ENCODE measurements at regions not wholly inside any gene's neighbourhood (a gene's known extent, or its start where the extent isn't known, plus 50 kb on each side); places are given as distances from the start of the nearest gene placed in this dataset.
A peak's percentile ranks its signal among the peaks of the same experiment; 100 is the strongest.
"Not testable (repeated sequence)": the region's sequence is repeated elsewhere in the genome, so short reads cannot be mapped to it uniquely, and the experiment has no call there.

DNA sequence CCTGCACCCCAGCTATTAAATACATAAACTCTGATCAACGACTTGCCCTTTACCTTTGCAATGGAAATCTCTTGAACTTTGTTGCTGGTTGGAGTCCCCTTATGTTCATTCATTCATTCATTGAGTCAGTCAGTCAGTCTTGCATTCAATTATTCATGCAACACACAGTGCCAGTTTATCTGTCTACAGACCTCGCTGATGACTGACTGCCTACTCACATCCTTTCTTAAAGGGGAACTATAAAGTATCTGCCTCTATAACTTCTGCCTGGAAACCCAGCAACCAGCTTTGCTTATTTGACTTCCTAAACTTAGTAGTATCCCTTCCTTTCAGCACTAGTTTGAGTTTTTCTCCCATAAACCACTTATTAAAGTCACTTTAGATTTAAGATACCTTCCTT is 620.8 kb upstream of the ADGRL3 start:
- peak; percentile 4 for DNase-seq

DNA sequence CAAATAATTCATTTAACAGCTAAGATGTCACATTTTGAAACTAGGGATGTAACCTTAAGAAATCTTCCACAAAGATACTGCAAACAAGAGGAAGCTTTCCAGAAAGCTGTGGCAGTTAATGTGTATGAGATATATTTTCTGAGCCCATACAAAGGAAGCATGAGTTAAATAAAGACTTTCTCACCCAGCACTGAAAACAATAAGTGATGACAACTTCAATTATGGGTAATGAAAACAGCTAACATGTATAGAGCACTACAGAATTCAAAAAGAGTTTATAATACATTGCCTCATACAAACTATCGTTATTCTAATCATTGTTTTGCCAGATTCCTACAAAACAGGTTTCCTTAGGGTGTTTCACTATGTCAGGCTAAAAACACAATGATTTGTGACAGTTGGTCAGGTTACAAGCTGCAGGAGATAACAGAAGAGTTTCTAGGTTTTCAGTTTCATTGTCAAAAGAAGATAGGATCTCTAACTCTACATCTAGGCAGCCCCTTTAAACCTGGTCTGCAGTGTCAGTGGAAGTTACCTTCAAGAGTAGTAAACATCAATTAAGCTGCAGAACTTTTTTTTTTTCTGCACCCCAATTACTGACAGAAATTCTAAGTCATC is 618.1 kb upstream of the ADGRL3 start:
- no peak for DNase-seq

DNA sequence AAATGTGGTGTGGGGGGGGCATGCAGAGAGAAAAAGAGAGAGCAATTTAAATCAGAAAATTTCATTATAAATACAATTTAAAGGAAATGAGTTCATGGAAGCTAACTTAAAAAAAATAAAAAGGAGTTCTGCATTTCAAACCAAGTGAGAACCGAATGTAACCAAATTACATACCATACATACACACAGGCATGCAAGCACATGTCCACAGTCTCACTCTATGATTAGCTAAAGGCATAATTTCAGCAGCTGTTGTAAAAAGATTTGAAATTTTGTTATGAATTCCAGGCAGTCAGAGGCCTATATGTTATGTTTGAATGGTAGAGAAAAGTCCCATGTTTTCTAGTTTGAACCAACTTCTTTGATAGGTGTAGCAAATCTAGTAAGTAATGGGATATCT is 611.6 kb upstream of the ADGRL3 start:
- DNase-seq: no peak

DNA sequence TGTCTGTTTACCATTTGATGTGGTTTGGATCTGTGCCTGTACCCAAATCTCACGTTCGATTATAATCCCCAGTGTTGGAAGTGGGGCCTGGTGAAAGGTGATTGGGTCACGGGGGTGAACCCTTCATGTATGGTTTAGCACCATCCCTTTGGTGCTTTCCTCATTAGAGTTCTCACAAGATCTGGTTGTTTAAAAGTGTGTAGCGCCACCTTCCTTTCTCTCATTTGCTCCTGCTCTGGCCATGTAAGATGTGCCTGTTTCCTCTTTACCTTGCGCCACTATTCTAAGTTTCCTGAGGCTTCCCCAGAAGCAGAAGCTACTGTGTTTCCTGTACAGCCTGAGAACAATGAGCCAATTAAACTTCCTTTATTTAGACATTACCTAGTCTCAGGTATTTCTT is 610.7 kb upstream of the ADGRL3 start:
- DNase-seq: no peak

DNA sequence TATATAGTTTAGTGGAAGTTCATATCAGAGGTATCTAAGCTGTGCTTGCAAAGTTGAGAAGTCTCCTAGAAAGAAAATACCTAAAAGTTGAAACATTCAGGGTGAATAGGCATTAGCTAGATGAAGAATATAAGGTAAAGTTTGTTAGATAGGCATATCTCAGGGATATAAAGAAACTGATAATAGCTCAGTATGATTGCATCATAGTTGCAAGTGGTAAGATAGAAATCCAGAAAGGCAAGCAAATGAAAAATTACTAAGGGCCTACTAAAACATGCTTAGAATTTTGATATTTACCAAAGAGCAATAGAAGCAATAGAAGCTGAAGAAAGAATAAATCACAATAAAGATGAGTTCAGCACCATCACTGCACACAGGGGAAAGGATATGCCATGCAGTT is 610.0 kb upstream of the ADGRL3 start:
- no peak for DNase-seq

DNA sequence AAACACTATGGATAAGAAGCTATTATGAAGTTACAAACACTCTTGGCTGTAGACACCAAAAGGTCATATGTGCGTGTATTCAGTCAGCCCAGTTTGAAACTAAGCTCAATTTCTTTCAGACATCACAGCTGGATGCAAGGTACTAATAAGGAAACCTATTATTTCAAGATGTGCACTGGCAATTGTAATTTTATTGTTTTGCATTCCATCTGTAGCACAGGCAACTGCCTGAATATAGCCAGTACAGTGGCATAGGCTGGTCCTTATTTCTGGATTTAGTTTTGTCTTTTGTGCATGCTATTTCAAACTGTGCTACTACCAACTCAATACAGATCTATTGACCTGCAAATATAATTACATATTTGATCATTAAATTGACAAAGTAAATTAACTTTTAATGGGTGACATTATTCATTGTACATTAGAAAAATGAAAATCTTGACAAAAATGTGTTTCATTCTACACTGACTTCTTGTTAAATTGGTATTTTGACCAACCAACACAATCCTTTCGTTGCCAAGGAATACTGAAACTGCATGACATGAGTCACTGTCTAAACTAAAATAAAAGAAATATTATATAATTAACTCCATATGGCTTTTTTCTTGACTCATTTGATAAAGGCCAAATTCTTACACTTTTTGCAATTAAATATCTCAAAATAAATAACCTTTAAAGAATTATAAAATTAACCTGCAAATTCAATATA is 594.3 kb upstream of the ADGRL3 start:
- DNase-seq: no peak

DNA sequence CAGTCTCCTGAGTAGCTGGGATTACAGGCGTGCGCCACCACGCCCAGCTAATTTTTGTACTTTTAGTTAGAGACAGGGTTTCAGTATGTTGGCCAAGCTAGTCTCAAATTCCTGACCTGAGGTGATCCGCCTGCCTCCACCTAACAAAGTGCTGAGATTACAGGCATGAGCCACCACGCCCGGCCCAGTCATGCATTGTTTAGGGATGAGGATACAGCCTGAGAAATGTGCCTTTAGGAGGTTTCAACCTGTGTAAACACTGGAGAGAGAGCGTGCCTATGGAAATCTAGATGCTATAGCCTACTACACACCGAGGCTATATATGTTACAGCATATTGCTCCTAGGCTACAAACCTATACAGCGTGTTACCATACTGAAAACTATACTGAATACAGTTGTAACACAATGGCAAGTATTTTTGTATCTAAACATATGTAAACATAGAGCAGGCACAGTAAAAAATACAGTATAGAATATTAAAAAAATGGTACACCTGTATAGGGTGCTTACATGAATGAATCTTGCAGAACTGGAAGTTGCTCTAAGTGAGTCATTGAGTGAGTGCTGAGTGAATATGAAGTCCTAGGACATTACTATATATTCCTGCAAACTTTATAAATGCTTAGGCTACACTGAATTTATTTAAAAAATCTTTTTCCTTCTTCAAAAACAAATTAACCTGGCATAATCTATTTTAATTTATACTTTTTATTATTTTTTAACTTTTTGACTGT is 588.2 kb upstream of the ADGRL3 start:
- no peak for DNase-seq

DNA sequence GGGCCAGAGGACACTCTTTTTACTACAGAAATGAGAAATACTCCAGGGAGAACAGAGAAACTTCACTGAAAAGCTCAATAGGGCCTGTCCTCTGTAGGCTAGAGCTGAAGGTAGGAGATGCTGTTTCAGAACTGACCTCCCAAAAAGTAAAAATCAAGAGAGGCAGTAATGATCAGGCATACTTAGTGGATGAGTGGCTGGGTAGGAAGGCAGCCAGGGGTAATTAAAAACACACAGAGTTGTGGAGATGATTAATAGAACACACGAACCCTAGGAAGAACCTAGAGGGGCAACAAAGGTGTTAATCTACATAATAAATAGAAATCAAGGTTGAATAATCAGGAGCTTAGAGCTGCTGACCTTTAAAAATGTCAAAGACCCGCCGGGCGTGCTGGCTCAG is 582.4 kb upstream of the ADGRL3 start:
- no peak for DNase-seq

DNA sequence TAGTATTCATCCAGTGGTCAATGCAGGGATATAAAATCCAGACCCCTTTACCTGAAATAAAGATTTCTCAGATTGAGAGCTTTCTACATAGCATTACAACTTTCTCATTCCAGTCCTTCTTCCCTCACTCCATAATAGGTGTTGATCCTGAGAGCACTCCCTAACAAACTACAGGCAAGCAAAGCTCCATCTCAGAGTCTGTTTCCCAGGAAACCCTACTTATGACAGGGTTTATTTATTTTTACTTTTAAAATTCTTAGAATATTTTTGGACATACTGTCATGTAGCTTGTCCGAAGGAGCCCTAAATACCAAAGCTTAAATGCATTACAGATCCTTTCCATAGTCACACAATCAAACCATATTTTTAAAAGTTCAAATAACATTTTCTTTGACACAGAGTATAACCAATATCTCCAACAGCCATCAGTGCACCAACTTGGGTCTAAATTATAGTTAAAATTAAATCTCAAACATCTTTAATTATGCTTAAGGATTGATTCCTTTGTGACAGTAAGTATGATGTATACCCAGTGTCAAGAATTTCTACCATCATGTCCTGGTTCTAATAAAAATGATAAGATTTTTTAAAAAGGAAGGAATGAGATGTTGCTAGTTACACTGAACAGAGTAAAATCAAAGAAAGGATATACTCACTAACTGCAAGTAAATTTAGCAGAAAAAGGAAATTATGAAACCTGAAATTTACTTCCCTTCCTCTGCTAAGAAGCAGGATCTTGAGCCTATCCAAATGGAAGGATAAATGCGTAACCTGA is 580.4 kb upstream of the ADGRL3 start:
- DNase-seq: no peak

DNA sequence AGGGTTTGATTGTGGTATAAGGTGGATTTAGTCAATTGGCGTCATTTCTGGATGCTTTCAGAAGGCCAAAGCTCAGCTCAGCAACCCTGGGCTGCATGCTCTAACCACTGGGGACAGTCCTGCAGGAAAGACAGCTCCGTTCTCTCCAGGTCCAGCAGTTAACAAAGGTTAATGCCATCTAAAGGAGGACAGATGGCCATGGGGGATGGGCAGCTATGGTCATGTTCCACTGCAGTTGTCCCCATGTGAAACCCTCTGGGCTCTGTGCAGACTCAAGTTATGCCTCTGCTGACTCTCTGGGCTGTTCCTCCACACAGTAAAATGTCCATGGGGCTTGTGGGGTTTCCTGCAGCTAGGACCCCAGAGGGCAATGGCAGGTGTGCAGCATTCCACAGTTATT is 562.1 kb upstream of the ADGRL3 start:
- no peak for DNase-seq

DNA sequence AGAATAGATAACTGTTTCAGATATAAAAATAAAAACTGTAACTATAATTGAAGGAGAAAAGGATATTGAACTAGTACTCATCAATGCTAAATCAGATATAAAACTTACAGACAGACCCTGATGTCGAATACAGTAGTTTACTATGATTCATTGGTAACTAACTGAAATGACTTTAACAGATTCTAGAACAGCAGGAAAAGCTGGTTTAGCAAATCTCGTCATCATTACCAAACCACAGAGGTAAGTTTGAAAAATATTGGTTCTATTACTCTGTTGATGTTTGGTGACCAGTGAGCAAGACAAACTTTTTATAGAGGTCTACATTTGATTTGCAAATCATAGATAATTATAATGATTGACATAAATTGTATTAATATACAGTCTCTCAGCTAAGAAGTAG is 551.4 kb upstream of the ADGRL3 start:
- no peak for DNase-seq

DNA sequence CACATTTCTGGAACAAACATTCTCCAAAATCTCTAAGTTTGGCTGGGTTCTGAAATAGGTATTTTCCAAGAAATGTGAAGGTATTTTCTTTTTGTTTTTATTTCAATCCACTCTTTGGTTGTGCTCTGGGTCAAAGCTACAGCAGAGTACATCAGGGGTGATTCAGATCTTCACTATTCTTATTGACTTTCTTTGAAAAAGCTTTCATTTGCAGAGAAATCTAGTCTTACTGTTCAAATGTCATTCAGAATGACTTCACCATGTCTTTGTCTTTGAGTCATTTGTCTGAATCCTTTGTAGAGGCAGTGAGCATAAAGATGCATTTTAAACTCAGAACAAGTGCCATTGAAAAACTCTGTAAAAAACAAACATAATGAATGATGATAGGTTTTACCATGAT is 547.2 kb upstream of the ADGRL3 start:
- DNase-seq: no peak

DNA sequence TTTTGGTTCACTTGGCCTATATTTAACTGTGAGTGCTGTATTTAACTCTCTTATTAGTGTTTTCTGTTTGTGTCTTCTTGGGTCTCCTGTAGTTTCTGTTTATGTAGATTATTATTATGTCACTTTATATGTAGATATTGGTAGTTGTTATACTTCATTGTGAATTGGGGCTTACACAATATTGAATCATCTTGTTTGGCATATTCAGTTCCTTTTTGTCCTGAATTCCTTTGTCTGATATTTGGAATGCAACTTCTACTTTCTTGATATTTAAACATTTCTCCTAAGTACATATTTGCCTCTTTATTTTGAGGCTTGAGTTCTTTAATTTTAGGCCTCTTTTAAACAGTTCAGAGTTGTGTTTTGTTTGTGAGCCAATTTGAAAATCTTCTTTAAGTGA is 544.8 kb upstream of the ADGRL3 start:
- DNase-seq: no peak

DNA sequence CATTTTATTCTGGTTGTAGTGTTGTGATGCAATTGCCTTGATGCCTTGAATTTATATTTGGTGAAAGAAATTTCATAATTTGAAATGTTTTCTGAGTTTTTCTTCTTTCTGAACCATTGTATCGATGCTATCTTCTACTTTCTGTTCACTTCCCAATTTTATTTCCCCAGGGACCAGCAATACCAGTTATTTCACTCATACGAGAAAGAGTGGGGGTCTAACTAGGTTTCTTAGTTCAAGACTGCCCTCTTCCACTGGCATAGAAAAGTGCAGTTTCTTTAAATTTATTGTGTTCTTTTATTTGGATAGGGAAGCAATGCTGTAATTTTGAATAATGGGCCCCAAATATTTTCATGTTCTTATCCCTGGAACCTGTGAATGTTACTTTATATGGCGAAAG is 544.0 kb upstream of the ADGRL3 start:
- DNase-seq: no peak

DNA sequence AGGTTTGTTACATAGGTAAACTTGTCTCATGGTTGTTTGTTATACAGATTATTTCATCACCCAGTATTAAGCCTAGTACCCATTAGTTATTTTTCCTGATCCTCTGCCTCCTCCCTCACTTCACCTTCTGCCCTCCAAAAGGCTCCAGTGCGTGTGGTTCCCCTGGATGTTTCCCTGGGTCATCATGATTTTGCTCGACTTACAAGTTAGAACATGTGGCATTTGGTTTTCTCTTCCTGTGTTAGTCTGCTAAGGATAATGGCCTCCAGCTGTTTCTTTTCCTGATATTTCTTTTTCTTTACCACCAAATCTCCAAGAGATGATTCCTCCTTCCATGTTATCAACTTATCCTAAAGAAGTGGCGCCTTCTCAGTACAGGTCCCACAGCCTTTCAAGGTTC is 543.1 kb upstream of the ADGRL3 start:
- DNase-seq: no peak

DNA sequence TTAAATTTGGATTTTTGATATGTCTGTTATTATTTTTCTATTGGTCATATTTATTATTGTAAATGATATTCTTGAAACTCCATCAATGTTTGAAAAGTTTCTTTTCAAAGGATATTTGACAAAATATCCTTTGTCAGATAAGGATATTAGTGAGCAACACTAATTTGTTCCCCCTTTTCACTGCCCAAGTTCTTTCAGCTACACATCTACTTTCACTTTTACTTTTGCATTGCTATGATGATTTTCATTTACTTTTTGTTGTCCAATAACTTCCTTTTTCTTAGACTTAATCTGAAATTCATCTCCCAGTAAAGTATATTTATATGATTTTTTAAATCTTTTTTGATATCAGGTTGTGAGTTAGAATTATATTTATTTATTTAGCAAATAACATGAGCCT is 542.3 kb upstream of the ADGRL3 start:
- DNase-seq: no peak

DNA sequence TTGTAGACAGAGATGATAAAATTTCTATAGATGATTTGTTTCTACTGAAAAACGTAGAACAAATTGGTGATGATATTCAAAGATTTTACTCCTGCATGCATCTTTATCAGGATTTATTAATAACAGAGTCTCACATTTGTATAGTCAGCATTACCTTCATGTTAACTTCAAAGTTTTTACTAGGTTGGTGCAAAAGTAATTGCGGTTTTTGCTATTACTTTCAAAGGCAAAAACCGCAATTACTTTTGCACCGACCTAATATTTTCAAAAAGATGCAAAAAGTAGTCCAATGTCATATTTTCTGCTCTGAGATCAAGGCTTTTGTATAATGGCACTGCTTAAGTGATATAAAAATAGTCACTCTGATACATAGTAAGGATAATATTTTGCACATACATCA is 536.4 kb upstream of the ADGRL3 start:
- no peak for DNase-seq

DNA sequence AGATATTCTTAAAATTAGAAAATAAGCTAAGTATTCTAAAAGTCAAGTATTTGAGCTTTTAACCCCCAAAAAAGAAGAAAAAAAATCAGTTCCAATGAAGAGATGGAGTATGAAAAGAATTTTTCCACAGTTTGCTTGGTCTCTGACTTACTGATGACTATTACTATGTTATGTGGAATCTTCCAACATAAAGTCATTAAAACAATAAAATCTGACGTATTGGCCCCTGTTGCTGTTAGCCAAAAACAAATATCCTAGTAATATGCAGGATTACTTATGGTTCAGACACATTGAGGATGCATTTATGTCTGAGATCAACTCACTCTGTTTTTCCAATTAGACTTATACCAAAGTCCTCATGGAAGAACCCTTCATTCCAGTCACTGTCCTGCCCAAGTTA is 517.2 kb upstream of the ADGRL3 start:
- DNase-seq: no peak

DNA sequence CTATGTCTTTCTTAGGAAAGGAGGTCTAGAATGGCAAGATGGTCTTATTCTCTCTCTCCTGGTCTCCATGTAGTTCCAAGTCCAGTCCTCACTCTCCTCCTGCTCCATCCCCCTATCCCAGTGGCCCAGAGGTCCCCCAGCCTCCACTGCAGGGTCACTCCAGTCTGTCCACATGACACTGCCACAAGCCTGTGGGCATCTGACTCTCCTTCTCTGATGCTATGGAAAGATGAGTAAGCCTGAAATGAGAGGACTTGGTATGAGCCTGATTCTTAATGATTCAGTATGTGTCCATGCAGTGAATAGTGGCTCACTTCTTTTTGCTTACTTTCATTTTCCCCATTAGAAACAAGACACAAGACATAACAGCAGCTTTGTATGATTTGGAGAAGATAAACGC is 516.8 kb upstream of the ADGRL3 start:
- DNase-seq: no peak

DNA sequence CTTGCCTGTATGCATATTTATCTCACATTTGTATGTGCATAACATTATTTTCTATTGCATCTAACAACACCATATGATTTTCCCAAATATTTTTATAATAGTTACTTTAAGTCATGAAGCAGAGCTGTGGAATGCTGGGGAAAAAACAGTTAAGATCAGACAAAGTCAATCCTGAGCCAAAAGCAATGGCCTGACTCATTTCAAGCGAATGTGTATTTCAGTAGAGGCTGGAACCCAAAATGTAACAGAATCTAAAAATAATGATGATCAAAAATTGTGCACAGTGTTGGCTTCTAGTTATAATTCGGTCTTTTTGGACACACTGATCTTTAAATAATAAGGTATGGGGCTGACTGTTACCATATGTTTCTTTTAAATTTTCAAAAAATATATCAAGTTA is 516.2 kb upstream of the ADGRL3 start:
- no peak for DNase-seq

DNA sequence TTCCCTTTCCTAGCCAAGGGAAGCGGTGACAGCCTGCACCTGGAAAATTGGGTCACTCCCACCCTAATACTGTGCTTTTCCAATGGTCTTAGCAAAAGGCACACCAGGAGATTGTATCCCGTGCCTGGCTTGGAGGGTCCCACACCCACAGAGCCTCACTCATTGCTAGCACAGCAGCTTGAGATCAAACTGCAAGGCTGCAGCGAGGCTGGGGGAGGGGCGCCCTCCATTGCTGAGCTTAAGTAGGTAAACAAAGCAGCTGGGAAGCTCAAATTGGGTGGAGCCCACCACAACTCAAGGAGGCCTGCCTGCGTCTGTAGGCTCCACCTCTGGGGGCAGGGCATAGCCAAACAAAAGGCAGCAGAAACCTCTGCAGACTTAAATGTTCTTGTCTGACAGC is 504.1 kb upstream of the ADGRL3 start:
- DNase-seq: not testable (repeated sequence)

DNA sequence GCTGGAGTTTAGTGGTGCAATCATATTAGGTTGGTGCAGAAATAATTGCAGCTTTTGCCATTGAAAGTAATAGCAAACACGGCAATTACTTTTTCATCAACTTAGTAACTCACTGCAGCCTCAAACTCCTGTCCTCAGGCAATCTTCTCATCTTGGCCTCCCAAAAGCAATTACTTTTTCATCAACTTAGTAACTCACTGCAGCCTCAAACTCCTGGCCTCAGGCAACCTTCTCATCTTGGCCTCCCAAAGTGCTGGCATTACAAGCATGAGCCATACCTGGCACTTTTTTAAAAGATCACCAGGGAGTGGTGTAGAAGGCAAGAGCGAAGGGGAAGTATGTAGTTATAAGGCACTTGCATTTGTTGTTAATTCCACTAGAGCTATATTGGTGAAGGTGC is 491.1 kb upstream of the ADGRL3 start:
- DNase-seq: no peak

DNA sequence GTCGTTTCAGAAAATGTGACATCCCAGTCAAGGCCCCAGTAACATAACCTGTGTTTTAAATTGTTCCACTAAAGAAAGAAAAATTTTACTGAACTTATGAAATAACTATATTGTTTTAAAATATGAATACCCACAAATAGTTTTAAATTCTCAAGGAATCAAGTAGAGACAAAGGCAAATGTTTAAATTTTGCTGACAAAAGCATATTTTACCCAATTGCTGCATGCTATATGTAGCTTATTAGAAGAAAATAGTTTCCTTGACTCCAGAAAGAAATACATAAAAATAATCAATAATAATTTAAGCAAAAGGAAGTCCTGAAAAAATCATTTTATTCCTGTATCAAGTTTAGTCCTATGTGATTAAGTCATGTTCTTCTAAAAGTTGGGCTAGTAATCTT is 481.3 kb upstream of the ADGRL3 start:
- DNase-seq: no peak

DNA sequence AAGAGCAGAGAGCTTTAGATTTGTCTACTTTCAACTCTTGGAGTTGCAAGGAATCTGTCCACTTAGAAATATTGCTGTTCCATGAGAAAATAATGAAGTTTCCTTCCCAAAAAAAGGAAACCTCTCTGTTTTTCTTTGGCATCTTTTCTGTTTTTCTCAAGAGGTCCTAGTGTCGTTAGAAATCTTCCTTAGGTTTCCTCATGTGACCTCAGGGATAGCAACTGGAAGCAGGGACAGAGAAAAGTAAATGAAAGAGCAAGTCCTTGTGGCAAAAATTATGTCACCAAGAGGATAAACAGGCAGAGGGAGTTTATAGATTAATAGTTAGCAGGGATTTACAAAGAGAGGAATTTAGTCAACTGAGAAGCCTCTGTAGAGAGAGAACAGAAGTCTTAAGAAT is 478.4 kb upstream of the ADGRL3 start:
- no peak for DNase-seq

Data from GDM1 (cell line).